GM12864 (cell line): ENCODE measurements at regions not wholly inside any gene's neighbourhood (a gene's known extent, or its start where the extent isn't known, plus 50 kb on each side); places are given as distances from the start of the nearest gene placed in this dataset.

Experiments used
- DNase-seq: peaks from one replicate; pipeline ENCODE4 v3.0.0-alpha.2; 2011; ENCODE audit warnings: low read depth
- H3K4me3 ChIP-seq: 2 replicates; pipeline ENCODE4 v1.5.1; 2011; ENCODE audit warnings: mild to moderate bottlenecking, low read depth, low read length, control low read depth
- TF ChIP-seq, protein P1 (sequence below): IDR thresholded peaks from 2 replicates; pipeline ENCODE4 v1.5.1; 2011; ENCODE audit warnings: low read depth, mild to moderate bottlenecking, moderate library complexity, low read length, control low read depth, inconsistent platforms; ENCODE audit errors: missing control alignments

DNA sequence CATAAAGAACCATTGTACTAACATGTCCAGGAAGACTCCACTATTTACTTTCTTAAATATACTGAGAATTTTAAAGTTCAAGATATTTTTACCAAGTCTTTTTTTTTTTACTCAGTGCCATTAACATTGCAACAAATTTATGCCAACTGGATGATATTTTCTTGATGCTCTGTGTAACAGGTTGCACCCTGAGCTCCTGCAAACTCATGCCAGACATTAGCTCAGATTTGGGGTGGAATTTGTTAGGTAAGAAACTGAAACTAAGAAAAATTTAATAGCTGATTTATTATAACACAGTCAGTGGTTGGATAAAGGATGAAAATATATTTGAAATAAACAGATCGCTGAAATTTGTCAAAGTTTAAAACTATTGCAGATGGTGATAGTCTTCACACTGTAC, 228.6 kb upstream of the SPHKAP start:
- DNase-seq, result no peak
- TF ChIP-seq, protein P1, sequence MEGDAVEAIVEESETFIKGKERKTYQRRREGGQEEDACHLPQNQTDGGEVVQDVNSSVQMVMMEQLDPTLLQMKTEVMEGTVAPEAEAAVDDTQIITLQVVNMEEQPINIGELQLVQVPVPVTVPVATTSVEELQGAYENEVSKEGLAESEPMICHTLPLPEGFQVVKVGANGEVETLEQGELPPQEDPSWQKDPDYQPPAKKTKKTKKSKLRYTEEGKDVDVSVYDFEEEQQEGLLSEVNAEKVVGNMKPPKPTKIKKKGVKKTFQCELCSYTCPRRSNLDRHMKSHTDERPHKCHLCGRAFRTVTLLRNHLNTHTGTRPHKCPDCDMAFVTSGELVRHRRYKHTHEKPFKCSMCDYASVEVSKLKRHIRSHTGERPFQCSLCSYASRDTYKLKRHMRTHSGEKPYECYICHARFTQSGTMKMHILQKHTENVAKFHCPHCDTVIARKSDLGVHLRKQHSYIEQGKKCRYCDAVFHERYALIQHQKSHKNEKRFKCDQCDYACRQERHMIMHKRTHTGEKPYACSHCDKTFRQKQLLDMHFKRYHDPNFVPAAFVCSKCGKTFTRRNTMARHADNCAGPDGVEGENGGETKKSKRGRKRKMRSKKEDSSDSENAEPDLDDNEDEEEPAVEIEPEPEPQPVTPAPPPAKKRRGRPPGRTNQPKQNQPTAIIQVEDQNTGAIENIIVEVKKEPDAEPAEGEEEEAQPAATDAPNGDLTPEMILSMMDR, result no peak
- H3K4me3 ChIP-seq, result no peak overlapping the region

DNA sequence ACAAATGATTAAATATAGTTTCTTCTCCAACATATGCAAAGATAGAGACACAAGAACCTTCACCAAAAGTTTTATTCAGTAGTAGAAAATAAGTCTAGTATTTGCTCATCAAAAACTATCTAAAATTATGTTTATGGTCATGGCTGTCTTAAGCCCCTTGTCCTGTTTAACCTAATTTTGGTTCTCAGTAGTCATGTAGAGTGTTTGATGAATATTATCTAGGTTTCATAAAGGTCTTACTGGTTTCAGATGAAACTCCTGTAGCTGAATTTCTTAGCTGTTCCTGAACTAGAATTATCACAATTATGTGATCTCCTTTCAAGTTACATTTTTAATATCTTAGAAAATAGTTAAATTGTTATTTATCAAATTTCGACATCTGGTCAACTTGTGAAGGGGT, 228.0 kb upstream of the SPHKAP start:
- no peak for DNase-seq
- H3K4me3 ChIP-seq, result no peak overlapping the region
- TF ChIP-seq, protein P1, result no peak

DNA sequence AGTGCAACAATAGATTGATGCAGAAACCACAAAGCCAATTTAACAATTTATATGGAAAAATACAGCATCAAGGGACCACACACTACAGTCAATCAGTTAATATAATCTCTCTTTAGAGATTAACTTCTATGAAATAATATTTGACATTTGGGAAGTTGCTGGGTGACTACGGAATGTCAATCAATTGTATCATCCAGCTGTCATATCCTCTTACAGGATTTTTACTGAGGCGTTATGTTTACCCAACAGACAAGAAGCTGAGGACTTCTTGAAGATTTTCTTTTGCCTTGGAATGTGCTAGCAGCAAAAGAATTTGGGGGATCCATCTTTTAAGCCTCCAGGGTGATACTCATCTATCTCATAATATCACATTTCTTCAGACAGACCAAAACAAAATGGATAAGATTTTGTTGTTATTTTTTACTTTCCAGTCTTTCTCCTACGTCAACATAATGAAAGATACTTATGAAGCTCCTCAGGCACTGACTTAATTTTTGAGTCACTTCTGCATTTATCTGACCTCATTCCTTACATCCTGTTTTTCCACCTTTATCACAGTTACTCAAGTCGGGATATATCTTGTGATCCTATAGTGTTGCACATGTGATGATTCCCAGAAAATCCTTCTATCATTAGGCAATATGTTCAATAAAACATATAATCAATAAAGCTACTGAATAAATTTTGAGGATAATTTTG, 227.2 kb upstream of the SPHKAP start:
- H3K4me3 ChIP-seq, result no peak overlapping the region
- DNase-seq, result no peak
- TF ChIP-seq, protein P1, result no peak

DNA sequence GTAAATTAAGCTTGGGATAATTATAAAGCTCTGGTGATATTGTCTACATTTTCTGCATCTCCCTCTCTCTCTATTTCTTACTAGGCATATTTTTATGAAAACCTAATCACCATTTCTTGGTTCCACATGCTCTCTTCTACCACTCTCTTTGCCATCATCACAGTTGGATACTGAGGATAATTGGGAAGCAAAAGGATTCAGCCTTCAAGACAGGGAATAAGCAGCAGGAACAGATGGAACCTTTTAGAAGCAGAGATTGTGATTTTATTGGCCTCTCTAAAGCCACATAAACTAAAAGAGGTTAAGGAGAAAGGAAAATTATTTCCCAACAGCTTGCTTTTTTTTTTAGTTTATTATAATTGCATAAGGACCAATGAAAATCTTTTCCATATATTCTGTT, 226.3 kb upstream of the SPHKAP start:
- TF ChIP-seq, protein P1, result no peak
- no peak overlapping the region for H3K4me3 ChIP-seq
- DNase-seq, result no peak

DNA sequence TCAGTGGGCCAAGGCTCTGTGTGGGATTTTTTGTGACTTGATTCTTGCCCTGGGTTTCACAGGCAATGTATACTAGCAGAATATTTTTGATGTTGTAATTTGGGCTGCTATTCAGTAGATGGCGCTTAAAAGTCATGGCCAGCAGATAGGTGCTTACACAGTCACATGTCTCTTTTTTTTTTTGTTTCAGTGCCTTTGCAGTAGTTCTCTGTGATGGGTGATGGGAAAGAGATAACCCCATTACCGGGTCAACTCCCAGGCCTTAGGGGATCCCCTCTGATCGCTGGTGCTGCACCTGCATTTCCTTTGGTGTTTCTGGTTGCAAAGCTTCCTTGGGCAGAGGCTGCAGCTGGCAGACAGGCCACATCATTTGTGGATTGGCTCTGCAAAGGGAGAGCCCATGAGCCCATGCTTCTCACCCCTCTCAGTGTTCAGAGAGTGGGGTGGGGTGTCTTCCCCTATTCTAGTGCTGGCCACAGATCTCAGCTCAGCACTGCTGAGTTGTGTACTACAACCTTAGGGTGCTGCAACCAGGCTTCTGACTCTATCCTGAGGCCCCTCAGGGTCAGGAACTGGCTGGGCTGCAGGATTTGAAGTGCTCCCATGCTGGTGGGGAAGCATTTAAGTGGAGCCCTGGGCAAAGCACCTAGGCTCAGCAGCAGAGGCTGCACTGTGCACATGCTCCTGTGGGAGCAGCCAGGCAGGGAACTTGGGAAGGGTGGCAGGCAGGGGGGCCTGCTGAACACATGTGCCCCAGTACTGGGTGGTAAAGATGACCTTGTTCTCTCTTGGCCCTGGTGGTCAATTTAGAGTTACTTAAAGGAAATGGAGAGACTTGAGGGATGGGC, 219.8 kb upstream of the SPHKAP start:
- no peak overlapping the region for H3K4me3 ChIP-seq
- TF ChIP-seq, protein P1, result peak; percentile 26
- no peak for DNase-seq

DNA sequence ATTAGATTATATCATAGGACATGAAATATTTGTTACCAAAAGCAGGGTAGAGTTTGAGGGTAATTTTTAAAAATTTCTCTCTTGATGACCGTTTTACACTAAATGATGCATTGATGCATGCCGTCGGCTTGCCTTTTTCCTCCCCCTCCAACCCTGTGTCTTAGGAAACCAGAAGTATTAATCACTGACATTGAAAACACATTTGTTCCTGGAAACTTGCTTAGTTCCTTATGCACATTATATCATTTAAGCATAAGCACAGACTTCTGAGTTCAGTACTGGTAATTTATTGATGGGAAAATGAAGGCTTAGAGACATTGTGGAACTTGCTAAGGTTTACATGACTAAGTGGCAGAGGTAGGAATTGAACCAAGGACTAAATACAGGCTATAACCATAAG, 206.3 kb upstream of the SPHKAP start:
- no peak for DNase-seq
- no peak overlapping the region for H3K4me3 ChIP-seq
- TF ChIP-seq, protein P1, result no peak
